C4-2B (cell line): ENCODE measurements at regions not wholly inside any gene's neighbourhood (a gene's known extent, or its start where the extent isn't known, plus 50 kb on each side); places are given as distances from the start of the nearest gene placed in this dataset.

ENCODE experiments used
- H3K27ac ChIP-seq: fragments of 450-650 bp; 2 replicates; pipeline ENCODE4 v1.5.1; 2017
- ZFX ChIP-seq: fragments of 450-650 bp; IDR thresholded peaks from 2 replicates; pipeline ENCODE4 v1.6.1; 2017
- TF ChIP-seq, protein P1 (sequence below): fragments of 450-650 bp; conservative IDR thresholded peaks from 2 replicates; pipeline ENCODE4 v1.5.1; 2017; ENCODE audit warnings: mild to moderate bottlenecking

DNA sequence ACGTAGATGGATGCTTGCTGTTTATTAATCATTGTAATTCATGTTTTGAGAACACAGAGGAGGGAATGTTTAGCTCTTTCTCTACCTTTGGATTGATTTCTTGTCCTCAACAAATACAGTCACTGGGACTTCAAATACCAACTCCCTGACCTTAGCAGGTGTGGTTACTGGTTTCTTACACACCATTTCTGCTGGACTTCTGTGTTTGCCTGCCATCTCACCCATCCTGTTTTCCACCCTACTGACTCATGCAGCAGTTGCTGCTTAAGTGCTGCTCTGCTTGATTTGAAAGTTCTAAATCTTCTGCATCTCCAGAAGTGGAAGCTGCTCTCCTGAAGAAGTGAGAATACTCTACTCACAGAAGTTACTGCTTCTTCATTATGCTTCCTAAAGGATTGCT is 170.3 kb downstream of the ZPLD1 start:
- no peak overlapping the region for H3K27ac ChIP-seq
- TF ChIP-seq ZFX: no peak
- TF ChIP-seq, protein P1, sequence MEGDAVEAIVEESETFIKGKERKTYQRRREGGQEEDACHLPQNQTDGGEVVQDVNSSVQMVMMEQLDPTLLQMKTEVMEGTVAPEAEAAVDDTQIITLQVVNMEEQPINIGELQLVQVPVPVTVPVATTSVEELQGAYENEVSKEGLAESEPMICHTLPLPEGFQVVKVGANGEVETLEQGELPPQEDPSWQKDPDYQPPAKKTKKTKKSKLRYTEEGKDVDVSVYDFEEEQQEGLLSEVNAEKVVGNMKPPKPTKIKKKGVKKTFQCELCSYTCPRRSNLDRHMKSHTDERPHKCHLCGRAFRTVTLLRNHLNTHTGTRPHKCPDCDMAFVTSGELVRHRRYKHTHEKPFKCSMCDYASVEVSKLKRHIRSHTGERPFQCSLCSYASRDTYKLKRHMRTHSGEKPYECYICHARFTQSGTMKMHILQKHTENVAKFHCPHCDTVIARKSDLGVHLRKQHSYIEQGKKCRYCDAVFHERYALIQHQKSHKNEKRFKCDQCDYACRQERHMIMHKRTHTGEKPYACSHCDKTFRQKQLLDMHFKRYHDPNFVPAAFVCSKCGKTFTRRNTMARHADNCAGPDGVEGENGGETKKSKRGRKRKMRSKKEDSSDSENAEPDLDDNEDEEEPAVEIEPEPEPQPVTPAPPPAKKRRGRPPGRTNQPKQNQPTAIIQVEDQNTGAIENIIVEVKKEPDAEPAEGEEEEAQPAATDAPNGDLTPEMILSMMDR: no peak

DNA sequence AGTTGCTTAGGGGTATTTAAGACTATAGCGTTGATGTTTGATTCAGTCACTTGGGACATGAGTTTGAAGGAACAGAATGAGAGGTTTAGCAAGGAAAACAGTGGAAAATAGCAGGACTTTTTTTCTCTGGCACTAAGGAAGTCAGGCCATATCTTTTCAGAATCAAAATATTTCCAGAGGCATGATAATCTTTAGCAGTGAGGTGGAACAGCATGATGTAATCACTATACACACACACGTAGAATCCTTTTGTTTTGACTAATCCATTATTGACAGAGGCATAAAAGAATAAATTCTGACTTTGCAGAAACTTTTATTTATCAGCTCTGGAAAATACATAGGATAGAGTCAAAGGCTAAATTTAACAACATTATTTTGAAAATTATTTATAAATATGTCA is 174.1 kb downstream of the ZPLD1 start:
- H3K27ac ChIP-seq: no peak overlapping the region

DNA sequence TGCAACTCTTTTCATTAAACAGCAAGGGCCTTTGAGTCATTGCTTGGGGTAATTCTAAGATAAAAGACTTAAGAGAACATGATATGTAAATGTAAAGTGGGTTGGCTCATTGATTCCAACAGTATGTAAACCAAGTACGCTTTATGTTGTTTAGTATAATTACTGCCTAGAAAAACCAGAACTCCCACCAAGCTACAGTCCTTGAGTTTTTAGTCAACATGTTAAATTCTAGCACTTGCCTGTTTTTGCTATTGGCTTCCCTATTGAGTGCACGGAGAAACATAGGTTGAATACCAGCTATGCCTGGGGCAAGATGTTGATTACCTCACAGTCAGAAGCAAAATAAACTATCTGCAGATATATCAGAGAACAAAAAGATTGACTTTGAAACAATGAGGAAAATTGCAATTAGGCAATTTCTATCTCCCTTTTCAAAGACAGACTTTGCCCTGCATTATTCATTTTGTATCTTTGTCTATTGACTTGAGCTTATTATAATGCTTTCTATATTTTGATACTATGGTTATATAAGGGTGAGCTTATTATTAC is 179.3 kb downstream of the ZPLD1 start:
- H3K27ac ChIP-seq: no peak overlapping the region
- no peak for TF ChIP-seq ZFX
- TF ChIP-seq, protein P1: no peak

More for the DNA sequence above, 174.1 kb downstream of the ZPLD1 start:
- no peak for TF ChIP-seq ZFX
- TF ChIP-seq, protein P1: no peak

DNA sequence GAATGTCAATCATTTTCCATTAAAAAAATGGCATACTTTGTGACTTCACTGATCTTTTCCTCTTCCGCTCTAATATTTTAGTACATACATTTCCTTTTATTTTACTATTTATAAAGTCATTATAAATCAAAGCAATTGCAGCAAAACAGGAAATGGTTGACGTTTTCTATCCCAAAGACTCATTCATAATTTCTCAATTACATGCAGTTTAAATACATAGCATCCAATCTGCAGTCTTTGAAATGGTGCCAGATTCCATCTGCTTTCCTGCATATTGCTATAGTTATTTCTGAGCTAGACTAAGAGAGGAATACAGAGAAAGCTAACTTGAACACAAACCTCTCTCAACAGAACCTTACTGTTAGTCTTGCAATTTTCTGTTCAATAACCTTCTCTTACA is 179.8 kb downstream of the ZPLD1 start:
- H3K27ac ChIP-seq: no peak overlapping the region
- TF ChIP-seq, protein P1: no peak
- no peak for TF ChIP-seq ZFX

DNA sequence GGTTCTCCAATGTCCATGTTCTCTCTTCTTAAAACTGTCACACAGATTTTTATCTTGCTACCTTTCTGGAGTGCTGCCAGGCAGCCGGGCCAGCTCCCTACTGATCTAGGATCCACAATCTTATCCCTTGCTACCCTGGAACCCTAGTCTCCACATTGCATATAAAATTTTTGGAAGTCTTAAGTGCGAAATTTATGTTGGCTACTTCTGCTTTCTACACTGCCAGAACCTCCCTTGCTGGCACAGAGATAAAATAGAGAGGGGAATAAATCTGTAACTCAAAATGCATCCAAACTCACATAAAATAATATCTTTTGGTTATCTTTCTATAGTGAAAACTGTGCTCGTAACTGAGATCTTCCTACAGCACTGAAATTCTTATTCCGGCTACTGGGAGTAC is 182.6 kb downstream of the ZPLD1 start:
- TF ChIP-seq ZFX: no peak
- TF ChIP-seq, protein P1: no peak
- H3K27ac ChIP-seq: no peak overlapping the region

DNA sequence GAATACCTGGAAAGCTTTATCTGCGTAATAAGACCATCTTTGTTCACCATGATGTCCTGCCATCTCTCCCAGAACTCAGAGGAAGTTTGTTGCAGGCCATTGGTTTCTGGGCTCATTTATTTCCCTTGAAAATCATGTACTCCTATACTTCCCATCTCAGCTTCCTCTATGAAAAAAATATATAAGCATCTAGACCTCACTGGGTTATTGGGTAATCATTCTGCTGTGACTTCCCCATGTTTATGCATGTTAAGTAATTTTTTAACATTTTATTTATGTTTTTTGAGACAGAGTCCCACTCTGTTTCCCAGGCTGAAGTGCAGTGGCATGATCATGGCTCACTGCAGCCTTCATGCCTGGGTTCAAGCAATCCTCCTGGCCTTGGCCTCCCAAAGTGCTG is 184.5 kb downstream of the ZPLD1 start:
- no peak for TF ChIP-seq ZFX
- TF ChIP-seq, protein P1: no peak
- H3K27ac ChIP-seq: no peak overlapping the region

DNA sequence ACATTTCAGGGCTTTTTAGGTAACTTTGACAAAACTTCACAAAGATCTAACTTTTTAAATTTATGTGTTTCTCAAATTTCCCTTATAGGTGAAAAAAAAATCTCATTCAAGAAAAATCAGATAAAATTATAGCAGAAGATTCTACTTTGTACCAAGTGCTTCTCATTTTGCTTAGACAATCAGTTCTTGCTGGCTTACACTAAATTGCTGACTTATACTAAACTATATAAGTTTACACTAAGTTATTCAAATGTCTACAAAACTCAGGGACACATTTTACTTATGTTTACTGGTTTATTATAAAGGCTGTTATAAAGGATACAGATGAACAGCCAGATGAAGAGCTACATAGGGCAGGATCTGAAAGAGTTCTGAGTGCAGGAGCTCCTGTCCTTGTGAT is 195.1 kb downstream of the ZPLD1 start:
- H3K27ac ChIP-seq: no peak overlapping the region
- TF ChIP-seq, protein P1: no peak
- no peak for TF ChIP-seq ZFX
